ENCODE measurements at regions not wholly inside any gene's neighbourhood (a gene's known extent, or its start where the extent isn't known, plus 50 kb on each side); places are given as distances from the start of the nearest gene placed in this dataset.
A peak's percentile ranks its signal among the peaks of the same experiment; 100 is the strongest.
"Not testable (repeated sequence)": the region's sequence is repeated elsewhere in the genome, so short reads cannot be mapped to it uniquely, and the experiment has no call there.

GRCh38 chr5:154653418-154653763, 101.8 kb upstream of the LARP1 start:
- DNase-seq (ENCODE audit: low spot score), result no peak

GRCh38 chr5:154652746-154653417, 102.3 kb upstream of the LARP1 start:
- no peak for DNase-seq (ENCODE audit: low spot score)

- DNase-seq (ENCODE audit: low spot score), result not testable (repeated sequence)
These were observed 103.4 kb upstream of the LARP1 start for GRCh38 chr5:154651795-154652194.

- no peak for DNase-seq (ENCODE audit: low spot score)
These were observed 106.5 kb upstream of the LARP1 start for GRCh38 chr5:154648706-154649105.

DNA sequence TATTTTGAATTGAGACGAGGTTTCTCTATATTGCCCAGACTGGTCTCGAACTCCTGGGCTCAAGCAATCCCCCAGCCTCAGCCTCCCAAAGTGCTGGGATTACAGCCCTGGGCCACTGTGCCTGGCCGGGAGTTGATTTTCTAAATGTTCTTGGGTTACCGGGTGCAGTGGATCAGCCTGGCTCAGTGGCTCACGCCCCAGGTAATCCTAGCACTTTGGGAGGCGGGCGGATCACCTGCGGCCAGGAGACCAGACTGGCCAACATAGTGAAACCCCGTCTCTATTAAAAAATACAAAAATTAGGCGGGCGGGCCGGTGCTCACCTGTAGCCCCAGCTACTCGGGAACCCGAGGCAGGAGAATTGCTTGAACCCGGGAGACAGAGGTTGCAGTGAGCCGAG, 106.9 kb upstream of the LARP1 start:
- no peak for DNase-seq (ENCODE audit: low spot score)

- no peak for DNase-seq (ENCODE audit: low spot score)
These were observed 107.4 kb upstream of the LARP1 start for GRCh38 chr5:154647761-154648145.

- DNase-seq (ENCODE audit: low spot score), result peak; percentile 1
These were observed 107.9 kb upstream of the LARP1 start for GRCh38 chr5:154647114-154647760.

DNA sequence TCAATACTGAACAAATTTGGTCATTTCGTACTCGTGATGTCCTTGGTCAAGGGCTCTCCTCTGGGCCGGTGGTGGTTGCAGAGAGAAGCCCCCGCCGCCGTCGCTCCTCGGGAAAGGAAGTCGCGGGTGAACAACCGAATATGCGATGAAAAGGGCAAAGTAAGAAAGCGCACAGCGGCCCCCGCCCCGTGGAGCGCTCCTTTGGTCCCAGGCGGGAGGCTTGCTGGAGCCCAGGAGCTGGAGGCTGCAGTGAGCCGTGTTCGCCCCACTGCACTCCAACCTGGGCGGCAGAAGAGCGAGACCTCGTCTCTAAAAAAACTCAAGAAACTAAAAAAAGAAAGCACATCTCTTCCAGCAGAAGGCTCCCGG, 108.4 kb upstream of the LARP1 start:
- no peak for DNase-seq (ENCODE audit: low spot score)

GRCh38 chr5:154644745-154645411, 110.3 kb upstream of the LARP1 start:
- no peak for DNase-seq (ENCODE audit: low spot score)

GRCh38 chr5:154642499-154643245, 112.5 kb upstream of the LARP1 start:
- no peak for DNase-seq (ENCODE audit: low spot score)

- peak; percentile 17 for DNase-seq (ENCODE audit: low spot score)
These were observed 114.9 kb upstream of the LARP1 start for GRCh38 chr5:154640213-154640831.

- not testable (repeated sequence) for DNase-seq (ENCODE audit: low spot score)
These were observed 118.4 kb upstream of the LARP1 start for GRCh38 chr5:154636786-154637185.

- DNase-seq (ENCODE audit: low spot score), result not testable (repeated sequence)
These were observed 118.9 kb upstream of the LARP1 start for GRCh38 chr5:154636271-154636670.

GRCh38 chr5:154633744-154634143, 121.4 kb upstream of the LARP1 start:
- not testable (repeated sequence) for DNase-seq (ENCODE audit: low spot score)

DNA sequence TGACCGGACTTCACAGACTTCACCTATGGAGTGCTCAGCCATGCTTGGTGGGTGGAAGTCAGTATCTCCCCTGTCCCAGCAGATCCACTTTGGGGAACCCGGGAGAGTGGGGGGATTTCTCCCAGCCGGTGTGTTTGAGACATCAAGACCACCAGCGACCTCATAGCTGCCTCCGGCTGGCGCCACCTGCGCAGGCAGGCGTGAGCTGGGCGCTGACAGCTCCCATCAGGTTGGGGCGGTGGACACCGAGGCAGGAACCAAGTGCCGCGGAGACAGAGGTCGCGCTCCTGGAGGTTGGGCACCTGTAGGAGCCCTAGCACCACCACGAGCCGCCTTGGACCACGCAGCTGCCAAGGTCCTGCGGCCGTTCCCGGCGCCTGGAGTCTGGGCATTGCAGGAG, 124.0 kb upstream of the LARP1 start:
- no peak for DNase-seq (ENCODE audit: low spot score)

DNA sequence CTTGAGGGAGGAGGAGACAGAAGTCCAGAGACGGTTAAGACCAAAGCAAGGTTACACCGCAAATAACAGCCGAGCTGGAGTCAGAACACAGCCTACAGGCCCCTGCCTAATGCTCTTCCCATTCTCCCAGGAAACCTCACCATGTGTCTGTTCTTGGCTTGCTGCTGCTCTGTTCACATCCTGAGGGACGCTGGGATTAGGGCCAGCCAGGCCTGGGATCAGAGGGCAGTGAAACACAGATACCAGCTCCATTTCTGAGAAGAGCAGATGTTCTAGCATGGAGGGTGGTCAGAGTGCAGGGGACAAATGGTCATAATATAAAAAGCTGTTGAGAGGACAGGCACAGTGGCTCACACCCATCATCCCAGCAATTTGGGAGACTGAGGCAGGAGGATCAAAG, 124.8 kb upstream of the LARP1 start:
- DNase-seq (ENCODE audit: low spot score), result no peak

GRCh38 chr5:154628685-154629084, 126.5 kb upstream of the LARP1 start:
- DNase-seq (ENCODE audit: low spot score), result no peak

- DNase-seq (ENCODE audit: low spot score), result no peak
These were observed 127.2 kb upstream of the LARP1 start for GRCh38 chr5:154627698-154628678.

DNA sequence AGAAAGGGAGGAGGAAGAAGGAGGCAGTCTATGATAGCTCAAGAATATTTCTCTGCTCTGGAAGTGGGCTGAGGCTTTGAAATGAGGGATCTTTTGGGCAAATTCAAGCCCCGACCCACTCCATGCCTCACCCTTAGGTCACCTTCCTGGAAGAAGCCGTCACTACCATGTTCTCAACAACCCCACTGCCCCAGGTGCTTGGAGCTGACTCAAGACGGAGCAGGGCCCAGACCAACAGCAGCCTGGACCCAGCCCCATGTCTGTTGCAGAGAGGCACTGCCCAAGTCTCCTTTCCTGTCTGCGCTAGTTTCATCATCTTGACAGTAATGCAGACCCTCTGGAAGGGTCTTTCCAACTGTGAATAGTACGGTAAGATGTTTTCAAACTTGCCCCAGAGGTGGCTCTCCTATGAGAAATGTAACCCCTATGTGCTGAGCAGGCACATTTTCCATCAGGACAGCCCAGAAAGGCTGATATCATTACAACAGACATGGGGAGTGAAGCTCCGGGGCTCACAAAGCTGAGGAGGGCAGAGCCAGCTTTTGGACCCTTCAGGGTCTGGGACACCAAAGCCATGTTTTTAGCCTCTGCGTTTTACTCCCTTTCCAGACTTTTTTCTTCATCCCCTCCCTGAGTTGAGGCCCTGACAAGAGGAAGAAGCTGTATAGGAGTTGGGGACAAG, 128.2 kb upstream of the LARP1 start:
- DNase-seq (ENCODE audit: low spot score), result no peak

DNA sequence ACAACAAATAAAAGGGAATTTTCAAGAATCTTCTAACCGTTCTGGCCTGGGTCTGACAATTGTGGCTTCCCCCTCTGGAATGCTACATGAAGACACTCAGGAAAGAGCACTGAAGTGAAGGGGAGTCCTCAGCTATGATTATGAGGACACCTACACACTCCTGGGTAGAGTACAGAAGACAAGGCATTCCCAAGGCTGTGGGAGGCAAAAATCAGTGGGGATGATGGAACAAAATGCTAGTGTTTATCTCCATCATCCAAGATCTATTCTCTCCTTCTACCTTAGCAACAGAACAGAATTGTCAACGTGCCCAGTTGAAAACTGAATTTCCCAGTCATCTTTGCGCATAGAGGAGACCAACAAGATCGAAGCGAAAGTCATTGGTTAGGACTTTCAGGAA, 130.1 kb upstream of the LARP1 start:
- no peak for DNase-seq (ENCODE audit: low spot score)

DNA sequence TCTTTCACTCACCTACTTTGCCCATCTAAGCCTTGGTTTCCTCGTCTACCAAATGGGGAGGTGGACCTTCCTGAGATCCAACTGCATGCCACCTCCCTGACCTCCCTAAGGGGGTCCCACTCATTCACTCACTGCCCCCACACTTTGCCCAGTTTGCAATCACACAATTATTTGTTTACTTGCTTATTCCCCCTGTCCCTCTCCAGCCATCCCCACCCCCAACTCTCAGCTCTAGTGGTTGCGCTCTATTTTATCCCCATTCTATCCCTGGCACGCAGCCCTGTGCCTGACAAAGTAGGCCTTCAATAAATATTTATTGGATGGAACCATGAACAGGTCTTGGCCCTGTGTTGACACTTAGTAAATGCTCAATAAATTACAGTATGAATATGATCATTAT, 130.8 kb upstream of the LARP1 start:
- DNase-seq (ENCODE audit: low spot score), result no peak
